SK-N-MC (cell line): ENCODE measurements at regions not wholly inside any gene's neighbourhood (a gene's known extent, or its start where the extent isn't known, plus 50 kb on each side); places are given as distances from the start of the nearest gene placed in this dataset.

ENCODE experiments used
- EZH2 ChIP-seq: fragments of 200-600 bp; sonication (generic); IDR thresholded peaks from one replicate; pipeline ENCODE4 v1.6.1; 2017; ENCODE audit warnings: antibody characterized with exemption
- FOXP2 ChIP-seq: optimal IDR thresholded peaks from 2 replicates; pipeline ENCODE3; 2011; ENCODE audit warnings: mild to moderate bottlenecking, moderate library complexity; ENCODE audit not compliant: insufficient read depth; ENCODE audit errors: extremely low read length, control extremely low read depth
- POLR2AphosphoS5 ChIP-seq: IDR thresholded peaks from 2 replicates; pipeline ENCODE4 v1.6.1; 2012; ENCODE audit warnings: mild to moderate bottlenecking, low read depth, low read length, borderline replicate concordance

DNA sequence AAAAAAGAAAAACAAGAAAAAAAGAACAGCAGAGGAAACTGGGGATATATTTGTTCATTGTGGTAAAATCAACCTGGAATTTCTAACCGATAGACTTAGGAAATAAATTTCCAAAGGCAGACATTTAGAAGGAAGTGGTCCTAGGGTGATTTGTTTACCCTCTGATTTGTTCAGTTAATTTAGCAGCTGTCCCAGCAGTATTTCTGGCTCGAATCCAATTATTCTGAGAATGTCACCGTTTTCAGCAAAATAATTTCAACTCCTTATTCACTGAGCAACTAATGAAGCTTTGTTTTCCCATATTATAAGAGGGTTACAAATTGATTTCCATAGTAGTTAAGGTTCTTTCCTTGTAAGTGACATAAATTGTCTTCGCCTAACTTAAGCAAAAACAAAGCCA lies 285.2 kb upstream of the SYT10 start:
- TF ChIP-seq EZH2 (no peak), POLR2AphosphoS5 (no peak), FOXP2 (no peak)
